ENCODE measurements at regions not wholly inside any gene's neighbourhood (a gene's known extent, or its start where the extent isn't known, plus 50 kb on each side); places are given as distances from the start of the nearest gene placed in this dataset.

DNA sequence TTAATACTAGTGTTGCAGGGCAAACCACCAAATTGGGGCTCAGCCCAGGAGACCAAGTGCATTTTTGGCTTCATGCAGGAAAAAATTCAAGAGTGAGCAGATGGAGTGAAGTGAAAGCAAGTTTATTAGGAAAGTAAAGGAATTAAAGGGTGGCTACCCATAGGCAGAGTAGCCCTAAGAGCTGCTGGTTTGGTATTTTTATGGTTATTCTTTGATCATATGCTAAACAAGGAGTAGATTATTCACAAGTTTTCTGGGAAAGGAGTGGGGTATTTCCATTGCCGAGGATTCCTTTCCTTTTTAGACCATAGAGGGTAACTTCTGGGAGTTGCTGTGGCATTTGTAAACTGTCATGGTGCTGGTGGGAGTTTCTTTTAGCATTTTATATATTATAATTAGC lies 459.0 kb downstream of the KLF5 start:
- no peak overlapping the region for H3K9ac ChIP-seq (ENCODE audit: low read length)
- no peak overlapping the region for H3K4me3 ChIP-seq (ENCODE audit: low read depth in 1 of 2, low read length in 2 of 2)
- no peaks in the 10 kb centered on the region for H3K27me3 ChIP-seq (ENCODE audit: control insufficient read depth in 1 of 2, insufficient read depth in 2 of 2, low read length in 2 of 2)
- no peaks in the 10 kb centered on the region for H3K9me3 ChIP-seq (ENCODE audit: low read length)
- H3K36me3 ChIP-seq (ENCODE audit: insufficient read depth, low read length) = no peaks in the 10 kb centered on the region
- H3K27ac ChIP-seq (ENCODE audit: low read depth, low read length) = no peak overlapping the region
- H3K4me1 ChIP-seq (ENCODE audit: insufficient read depth, low read length) = peaks cover 6% of the 10 kb centered on the region

- H3K36me3 ChIP-seq (ENCODE audit: insufficient read depth, low read length) = no peaks in the 10 kb centered on the region
- no peak overlapping the region for H3K9ac ChIP-seq (ENCODE audit: low read length)
- H3K4me3 ChIP-seq (ENCODE audit: low read depth in 1 of 2, low read length in 2 of 2) = no peak overlapping the region
- no peak overlapping the region for H3K27ac ChIP-seq (ENCODE audit: low read depth, low read length)
- no peaks in the 10 kb centered on the region for H3K27me3 ChIP-seq (ENCODE audit: control insufficient read depth in 1 of 2, insufficient read depth in 2 of 2, low read length in 2 of 2)
- no peaks in the 10 kb centered on the region for H3K9me3 ChIP-seq (ENCODE audit: low read length)
- H3K4me1 ChIP-seq (ENCODE audit: insufficient read depth, low read length) = peaks cover 6% of the 10 kb centered on the region
These were observed 457.9 kb downstream of the KLF5 start for GRCh38 chr13:73516731-73517130.

- H3K4me1 ChIP-seq (ENCODE audit: insufficient read depth, low read length) = no peaks in the 10 kb centered on the region
- no peak overlapping the region for H3K9ac ChIP-seq (ENCODE audit: low read length)
- no peaks in the 10 kb centered on the region for H3K27me3 ChIP-seq (ENCODE audit: control insufficient read depth in 1 of 2, insufficient read depth in 2 of 2, low read length in 2 of 2)
- no peaks in the 10 kb centered on the region for H3K9me3 ChIP-seq (ENCODE audit: low read length)
- no peak overlapping the region for H3K27ac ChIP-seq (ENCODE audit: low read depth, low read length)
- H3K4me3 ChIP-seq (ENCODE audit: low read depth in 1 of 2, low read length in 2 of 2) = no peak overlapping the region
- no peaks in the 10 kb centered on the region for H3K36me3 ChIP-seq (ENCODE audit: insufficient read depth, low read length)
These were observed 455.4 kb downstream of the KLF5 start for GRCh38 chr13:73514208-73514607.

DNA sequence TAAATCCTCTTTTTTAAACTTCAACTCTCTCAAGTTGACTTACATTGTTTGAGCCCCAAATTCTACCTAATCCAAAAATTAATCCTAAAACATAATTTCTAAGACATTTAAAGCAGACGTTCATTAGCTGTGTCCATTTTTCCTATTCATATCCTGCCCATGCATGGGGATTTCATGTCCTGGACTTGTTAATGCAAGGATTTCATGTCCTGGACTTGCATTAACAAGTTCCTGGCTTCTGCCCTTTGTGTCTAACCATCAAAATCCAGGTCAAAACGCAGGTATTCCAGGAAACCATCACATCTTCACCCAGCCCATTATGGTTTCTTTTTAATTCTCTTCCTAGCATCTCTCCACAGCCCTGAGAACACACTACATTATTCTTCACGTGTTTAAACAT lies 454.9 kb downstream of the KLF5 start:
- H3K4me3 ChIP-seq (ENCODE audit: low read depth in 1 of 2, low read length in 2 of 2) = no peak overlapping the region
- no peaks in the 10 kb centered on the region for H3K9me3 ChIP-seq (ENCODE audit: low read length)
- H3K27ac ChIP-seq (ENCODE audit: low read depth, low read length) = no peak overlapping the region
- H3K36me3 ChIP-seq (ENCODE audit: insufficient read depth, low read length) = no peaks in the 10 kb centered on the region
- H3K4me1 ChIP-seq (ENCODE audit: insufficient read depth, low read length) = no peaks in the 10 kb centered on the region
- no peak overlapping the region for H3K9ac ChIP-seq (ENCODE audit: low read length)
- H3K27me3 ChIP-seq (ENCODE audit: control insufficient read depth in 1 of 2, insufficient read depth in 2 of 2, low read length in 2 of 2) = no peaks in the 10 kb centered on the region

DNA sequence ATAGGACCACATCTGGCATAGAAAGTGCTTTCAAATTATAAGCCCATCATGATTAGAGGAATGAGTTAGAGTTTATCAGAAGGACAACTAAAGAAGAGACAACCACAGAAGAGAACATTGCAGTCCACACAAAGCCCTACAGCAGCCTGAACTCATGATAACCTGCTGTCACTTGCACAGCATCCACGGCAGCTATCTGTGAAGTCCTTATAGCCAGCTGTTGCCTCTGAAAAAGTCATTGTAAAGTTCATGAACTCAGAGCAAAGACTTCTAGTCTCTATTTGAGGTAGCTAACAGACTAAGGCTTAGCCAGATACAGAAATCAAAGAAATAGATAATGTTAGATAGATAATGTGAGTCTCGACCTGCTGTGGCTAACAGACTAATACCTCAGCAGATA lies 450.0 kb downstream of the KLF5 start:
- H3K9me3 ChIP-seq (ENCODE audit: low read length) = no peaks in the 10 kb centered on the region
- no peak overlapping the region for H3K27ac ChIP-seq (ENCODE audit: low read depth, low read length)
- H3K36me3 ChIP-seq (ENCODE audit: insufficient read depth, low read length) = no peaks in the 10 kb centered on the region
- no peak overlapping the region for H3K9ac ChIP-seq (ENCODE audit: low read length)
- H3K4me1 ChIP-seq (ENCODE audit: insufficient read depth, low read length) = no peaks in the 10 kb centered on the region
- no peaks in the 10 kb centered on the region for H3K27me3 ChIP-seq (ENCODE audit: control insufficient read depth in 1 of 2, insufficient read depth in 2 of 2, low read length in 2 of 2)
- no peak overlapping the region for H3K4me3 ChIP-seq (ENCODE audit: low read depth in 1 of 2, low read length in 2 of 2)

DNA sequence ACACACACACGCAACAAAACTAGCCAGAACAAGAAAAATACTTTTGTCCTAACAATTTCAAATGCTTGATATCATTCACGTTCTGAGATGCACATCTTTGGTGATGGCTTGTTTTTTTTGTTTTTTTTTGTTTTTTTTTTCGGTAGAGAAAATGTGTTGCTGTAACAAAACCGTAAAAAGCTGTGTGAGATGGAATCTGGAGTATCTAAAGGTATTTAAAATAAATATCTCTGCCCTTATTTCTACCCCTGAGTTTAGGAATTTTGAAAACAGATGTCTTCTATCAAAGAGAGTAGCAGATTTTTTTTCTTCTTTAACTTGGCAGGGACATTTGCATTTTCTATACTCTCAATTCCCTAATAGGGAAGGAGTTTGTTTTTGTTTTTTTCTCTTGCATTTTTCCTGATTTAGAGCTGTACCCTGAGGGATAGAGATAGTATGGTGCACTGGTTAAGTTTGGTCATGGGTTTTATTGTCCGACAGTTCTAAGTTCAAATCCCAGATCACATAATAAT lies 446.6 kb downstream of the KLF5 start:
- Histone ChIP-seq H3K4me1 (ENCODE audit: insufficient read depth, low read length) (no peaks in the 10 kb centered on the region), H3K4me3 (ENCODE audit: low read depth in 1 of 2, low read length in 2 of 2) (no peak overlapping the region), H3K27ac (ENCODE audit: low read depth, low read length) (no peak overlapping the region), H3K9me3 (ENCODE audit: low read length) (no peaks in the 10 kb centered on the region), H3K27me3 (ENCODE audit: control insufficient read depth in 1 of 2, insufficient read depth in 2 of 2, low read length in 2 of 2) (no peaks in the 10 kb centered on the region), H3K36me3 (ENCODE audit: insufficient read depth, low read length) (no peaks in the 10 kb centered on the region), H3K9ac (ENCODE audit: low read length) (no peak overlapping the region)

GRCh38 chr13:73499695-73500094 lies 440.9 kb downstream of the KLF5 start:
- Histone ChIP-seq H3K27ac (ENCODE audit: low read depth, low read length) (no peak overlapping the region), H3K9ac (ENCODE audit: low read length) (no peak overlapping the region), H3K36me3 (ENCODE audit: insufficient read depth, low read length) (no peaks in the 10 kb centered on the region), H3K27me3 (ENCODE audit: control insufficient read depth in 1 of 2, insufficient read depth in 2 of 2, low read length in 2 of 2) (no peaks in the 10 kb centered on the region), H3K4me1 (ENCODE audit: insufficient read depth, low read length) (no peaks in the 10 kb centered on the region), H3K4me3 (ENCODE audit: low read depth in 1 of 2, low read length in 2 of 2) (no peak overlapping the region), H3K9me3 (ENCODE audit: low read length) (no peaks in the 10 kb centered on the region)

DNA sequence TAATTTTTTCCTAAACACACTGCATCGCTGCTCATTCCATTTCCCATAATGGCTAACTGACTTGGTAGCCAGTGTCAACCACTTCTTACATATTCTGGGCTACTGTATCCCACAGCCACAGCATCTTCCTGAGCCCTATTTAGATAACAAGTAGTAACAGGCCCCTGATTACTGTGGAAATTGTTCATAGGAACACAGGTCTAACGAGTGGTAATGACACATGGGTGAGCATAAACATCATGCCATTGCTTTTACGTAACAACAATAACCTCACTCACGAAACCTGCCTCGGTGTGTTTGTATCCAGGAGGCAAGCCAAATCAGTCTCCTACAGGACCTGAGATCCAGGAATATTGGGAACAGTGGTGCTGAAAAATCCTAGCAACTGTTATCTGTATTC lies 438.6 kb downstream of the KLF5 start:
- Histone ChIP-seq H3K4me1 (ENCODE audit: insufficient read depth, low read length) (no peaks in the 10 kb centered on the region), H3K36me3 (ENCODE audit: insufficient read depth, low read length) (no peaks in the 10 kb centered on the region), H3K4me3 (ENCODE audit: low read depth in 1 of 2, low read length in 2 of 2) (no peak overlapping the region), H3K9me3 (ENCODE audit: low read length) (no peaks in the 10 kb centered on the region), H3K9ac (ENCODE audit: low read length) (no peak overlapping the region), H3K27me3 (ENCODE audit: control insufficient read depth in 1 of 2, insufficient read depth in 2 of 2, low read length in 2 of 2) (no peaks in the 10 kb centered on the region), H3K27ac (ENCODE audit: low read depth, low read length) (no peak overlapping the region)

DNA sequence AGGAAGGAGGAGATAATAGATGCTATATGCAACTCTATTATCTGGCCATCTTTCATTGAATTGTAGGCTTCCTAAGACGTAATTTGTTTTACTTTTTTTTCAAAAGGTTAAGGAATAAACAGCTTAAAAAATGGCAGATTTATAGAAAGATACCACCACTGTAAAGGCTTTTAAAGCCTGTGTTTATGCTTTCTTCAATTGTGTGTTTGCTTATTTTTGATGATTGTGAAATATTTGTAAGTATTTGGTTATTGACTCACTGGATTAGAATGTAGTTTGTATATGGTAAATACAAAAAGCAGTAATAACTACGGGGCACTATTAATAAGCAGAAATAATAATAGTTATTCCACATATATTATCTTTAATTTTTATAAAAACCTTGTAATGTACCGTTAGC lies 437.9 kb downstream of the KLF5 start:
- Histone ChIP-seq H3K9me3 (ENCODE audit: low read length) (no peaks in the 10 kb centered on the region), H3K27me3 (ENCODE audit: control insufficient read depth in 1 of 2, insufficient read depth in 2 of 2, low read length in 2 of 2) (no peaks in the 10 kb centered on the region), H3K4me1 (ENCODE audit: insufficient read depth, low read length) (no peaks in the 10 kb centered on the region), H3K4me3 (ENCODE audit: low read depth in 1 of 2, low read length in 2 of 2) (no peak overlapping the region), H3K27ac (ENCODE audit: low read depth, low read length) (no peak overlapping the region), H3K36me3 (ENCODE audit: insufficient read depth, low read length) (no peaks in the 10 kb centered on the region), H3K9ac (ENCODE audit: low read length) (no peak overlapping the region)

DNA sequence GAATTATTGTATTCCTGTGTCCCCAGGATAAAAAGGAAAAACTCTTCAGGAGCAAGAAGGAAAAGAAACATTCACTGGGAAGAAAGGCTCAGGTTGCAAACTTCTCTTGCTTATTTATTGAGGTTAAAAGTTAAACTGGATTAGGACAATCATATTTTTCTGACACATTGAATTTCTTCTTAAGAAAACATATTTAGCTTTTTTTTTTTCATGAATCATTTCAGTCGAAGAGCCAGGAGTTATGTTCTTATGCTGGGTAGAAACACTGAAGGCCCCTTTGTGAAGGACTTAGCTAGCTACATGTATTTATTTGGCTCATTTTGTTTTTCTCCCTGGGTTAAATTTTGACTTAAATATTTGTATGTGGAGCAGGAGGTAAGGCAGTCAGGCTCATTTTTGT lies 434.0 kb downstream of the KLF5 start:
- H3K9ac ChIP-seq (ENCODE audit: low read length) = no peak overlapping the region
- no peak overlapping the region for H3K4me3 ChIP-seq (ENCODE audit: low read depth in 1 of 2, low read length in 2 of 2)
- H3K4me1 ChIP-seq (ENCODE audit: insufficient read depth, low read length) = no peaks in the 10 kb centered on the region
- no peaks in the 10 kb centered on the region for H3K27me3 ChIP-seq (ENCODE audit: control insufficient read depth in 1 of 2, insufficient read depth in 2 of 2, low read length in 2 of 2)
- H3K9me3 ChIP-seq (ENCODE audit: low read length) = no peaks in the 10 kb centered on the region
- H3K27ac ChIP-seq (ENCODE audit: low read depth, low read length) = no peak overlapping the region
- H3K36me3 ChIP-seq (ENCODE audit: insufficient read depth, low read length) = no peaks in the 10 kb centered on the region

- H3K4me3 ChIP-seq (ENCODE audit: low read depth in 1 of 2, low read length in 2 of 2) = no peak overlapping the region
- no peaks in the 10 kb centered on the region for H3K9me3 ChIP-seq (ENCODE audit: low read length)
- no peaks in the 10 kb centered on the region for H3K27me3 ChIP-seq (ENCODE audit: control insufficient read depth in 1 of 2, insufficient read depth in 2 of 2, low read length in 2 of 2)
- H3K9ac ChIP-seq (ENCODE audit: low read length) = no peak overlapping the region
- no peaks in the 10 kb centered on the region for H3K36me3 ChIP-seq (ENCODE audit: insufficient read depth, low read length)
- no peak overlapping the region for H3K27ac ChIP-seq (ENCODE audit: low read depth, low read length)
- no peaks in the 10 kb centered on the region for H3K4me1 ChIP-seq (ENCODE audit: insufficient read depth, low read length)
These were observed 423.8 kb downstream of the KLF5 start for GRCh38 chr13:73482556-73482955.

DNA sequence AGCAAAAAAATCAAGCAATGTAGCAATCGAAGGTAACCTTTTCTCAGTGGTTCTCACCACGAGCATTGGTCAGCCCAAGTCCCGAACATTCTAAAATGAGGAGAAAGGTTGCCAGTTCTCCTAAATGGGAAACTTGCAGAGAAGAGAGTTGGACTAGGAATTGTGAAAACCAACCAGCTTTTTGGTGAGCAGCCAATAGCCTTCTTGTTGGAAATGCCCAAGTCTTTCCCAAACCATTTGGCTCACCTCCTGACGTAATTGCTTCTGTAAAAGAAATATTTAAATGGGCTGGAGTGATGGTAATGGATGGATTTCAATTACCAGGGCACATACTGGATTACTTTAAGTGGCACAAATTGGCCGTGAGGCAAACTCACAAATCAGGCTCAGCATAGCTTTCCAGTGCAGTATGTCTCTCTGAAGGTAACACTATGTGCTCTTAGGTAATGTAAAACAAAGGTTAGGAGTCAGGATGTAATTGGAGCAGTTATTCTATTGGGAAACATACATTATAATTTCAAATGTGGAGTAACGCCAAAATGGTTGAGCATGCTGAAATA lies 423.2 kb downstream of the KLF5 start:
- H3K4me3 ChIP-seq (ENCODE audit: low read depth in 1 of 2, low read length in 2 of 2) = no peak overlapping the region
- no peaks in the 10 kb centered on the region for H3K27me3 ChIP-seq (ENCODE audit: control insufficient read depth in 1 of 2, insufficient read depth in 2 of 2, low read length in 2 of 2)
- H3K9ac ChIP-seq (ENCODE audit: low read length) = no peak overlapping the region
- H3K27ac ChIP-seq (ENCODE audit: low read depth, low read length) = no peak overlapping the region
- no peaks in the 10 kb centered on the region for H3K9me3 ChIP-seq (ENCODE audit: low read length)
- H3K36me3 ChIP-seq (ENCODE audit: insufficient read depth, low read length) = no peaks in the 10 kb centered on the region
- H3K4me1 ChIP-seq (ENCODE audit: insufficient read depth, low read length) = no peaks in the 10 kb centered on the region

Measured in muscle layer of colon (tissue), 2 donors.